ENCODE measurements at regions not wholly inside any gene's neighbourhood (a gene's known extent, or its start where the extent isn't known, plus 50 kb on each side); places are given as distances from the start of the nearest gene placed in this dataset.

DNA sequence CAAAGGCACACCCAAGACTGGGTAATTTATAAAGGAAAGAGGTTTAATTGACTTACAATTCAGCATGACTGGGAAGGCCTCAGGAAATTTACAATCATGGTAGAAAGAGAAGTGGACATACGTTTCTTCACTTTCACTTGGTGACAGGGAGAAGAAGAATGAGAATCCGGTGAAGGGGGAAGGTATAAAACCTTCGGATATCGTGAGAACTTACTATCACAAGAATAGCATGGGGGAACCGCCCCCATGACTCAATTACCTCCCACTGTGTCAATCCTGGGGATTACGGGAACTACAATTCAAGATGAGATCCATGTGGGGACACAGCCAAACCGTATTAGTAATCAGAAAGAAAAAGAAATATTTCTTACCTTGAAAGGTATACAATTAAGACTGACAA lies 782.9 kb upstream of the HS3ST1 start:
- H3K9me3 ChIP-seq (ENCODE audit: control insufficient read depth, insufficient read depth, low read length), result peaks cover 3% of the 10 kb centered on the region; the same call in 1 of the 2 replicates
- TF ChIP-seq SMC3 (IDR thresholded peaks at IDR 0.05; ENCODE audit: low read depth, low read length) (no peak), POLR2A (IDR thresholded peaks at IDR 0.05; ENCODE audit: low read depth, low read length) (no peak), NFE2L2 (IDR thresholded peaks at IDR 0.05; ENCODE audit: low read depth, low read length) (no peak), RFX5 (IDR thresholded peaks at IDR 0.05; ENCODE audit: low read depth, low read length) (no peak), BHLHE40 (IDR thresholded peaks at IDR 0.05; ENCODE audit: low read depth, low read length) (no peak), MAFK (IDR thresholded peaks at IDR 0.05; ENCODE audit: low read depth, low read length) (no peak), CEBPB (IDR thresholded peaks at IDR 0.05; ENCODE audit: low read depth, low read length) (no peak)
- TF ChIP-seq, protein P1, sequence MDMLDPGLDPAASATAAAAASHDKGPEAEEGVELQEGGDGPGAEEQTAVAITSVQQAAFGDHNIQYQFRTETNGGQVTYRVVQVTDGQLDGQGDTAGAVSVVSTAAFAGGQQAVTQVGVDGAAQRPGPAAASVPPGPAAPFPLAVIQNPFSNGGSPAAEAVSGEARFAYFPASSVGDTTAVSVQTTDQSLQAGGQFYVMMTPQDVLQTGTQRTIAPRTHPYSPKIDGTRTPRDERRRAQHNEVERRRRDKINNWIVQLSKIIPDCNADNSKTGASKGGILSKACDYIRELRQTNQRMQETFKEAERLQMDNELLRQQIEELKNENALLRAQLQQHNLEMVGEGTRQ (IDR thresholded peaks at IDR 0.05; ENCODE audit: low read depth, low read length), result no peak
- ChIA-PET CTCF (no interaction called here), POLR2A (ENCODE audit: unreplicated experiment) (no interaction called here)
- intact Hi-C loops (cut with micrococcal nuclease) (no loop called here), dilution Hi-C loops (cut with HindIII; ENCODE audit: low sequenced_read_pairs, unreplicated experiment) (no loop called here), in situ Hi-C loops (cut with MboI; ENCODE audit: low sequenced_read_pairs) (no loop called here)
- no peak overlapping the region for H4K5ac ChIP-seq (ENCODE audit: low read depth, low read length)
- H3K4me2 ChIP-seq (ENCODE audit: low read depth, low read length), result no peak overlapping the region
- H3K4me3 ChIP-seq (ENCODE audit: insufficient read depth, low read depth, low read length), result no peak overlapping the region
- H3K27me3 ChIP-seq (ENCODE audit: control insufficient read depth, insufficient read depth, low read length), result no peaks in the 10 kb centered on the region
- H2BK120ac ChIP-seq (ENCODE audit: low read depth, low read length), result no peak overlapping the region
- H3K9ac ChIP-seq (ENCODE audit: low read depth, low read length), result no peak overlapping the region
- H3K56ac ChIP-seq (ENCODE audit: extremely low read depth, insufficient read depth, low read length), result no peak overlapping the region
- H3K4ac ChIP-seq (ENCODE audit: low read depth, low read length), result no peak overlapping the region
- no peak overlapping the region for H3K23ac ChIP-seq (ENCODE audit: low read depth, low read length)
- no TSS peak for BruUV-seq (replicated peaks)
- no peak for ATAC-seq (ENCODE audit: low read depth)
- H2AK5ac ChIP-seq (ENCODE audit: low read depth, low read length), result no peak overlapping the region
- no peak overlapping the region for H3K14ac ChIP-seq (replicated peaks; ENCODE audit: low read depth, low read length)
- WGBS, 2 experiments (ENCODE audit: extremely low coverage in 2 of 2, insufficient read length in 1 of 2), result no CpG with 5 or more reads among the region's 7 CpGs
- no peak overlapping the region for H2AFZ ChIP-seq (replicated peaks; ENCODE audit: low read length, poor library complexity)
- H3K4me1 ChIP-seq (ENCODE audit: control insufficient read depth, insufficient read depth, low read length), result no peaks in the 10 kb centered on the region
- no peak overlapping the region for H4K8ac ChIP-seq (ENCODE audit: low read depth in 2 of 2, low read length in 2 of 2)
- H3K36me3 ChIP-seq (ENCODE audit: control insufficient read depth, insufficient read depth, low read length), result no peaks in the 10 kb centered on the region
- H3K18ac ChIP-seq (ENCODE audit: low read depth, low read length), result no peak overlapping the region
- no peaks in the 10 kb centered on the region for H3K79me1 ChIP-seq (ENCODE audit: low read depth in 1 of 2, low read length in 2 of 2)
- H4K20me1 ChIP-seq (ENCODE audit: insufficient read depth, low read length), result no peaks in the 10 kb centered on the region
- H3K9me1 ChIP-seq (ENCODE audit: insufficient read depth, low read length), result no peaks in the 10 kb centered on the region
- no peak overlapping the region for H2AK9ac ChIP-seq (replicated peaks; ENCODE audit: low read depth, low read length, poor library complexity)
- H2BK5ac ChIP-seq (ENCODE audit: low read depth, low read length, poor library complexity, severe bottlenecking), result no peak overlapping the region
- no peak overlapping the region for H4K91ac ChIP-seq (ENCODE audit: insufficient read depth, low read depth, low read length)
- no peak overlapping the region for H2BK20ac ChIP-seq (ENCODE audit: low read depth, low read length)
- H2BK15ac ChIP-seq (ENCODE audit: low read depth, low read length), result no peak overlapping the region
- DNase-seq, result no peak
- no peak overlapping the region for H3K27ac ChIP-seq (ENCODE audit: insufficient read depth, low read length)
